Naive B cell (primary cell): ENCODE measurements at regions not wholly inside any gene's neighbourhood (a gene's known extent, or its start where the extent isn't known, plus 50 kb on each side); places are given as distances from the start of the nearest gene placed in this dataset.

Experiments used
- ATAC-seq, 2 donors: fragments of 150-1000 bp; cut with Tn5 transposase; 2 replicates each; pipeline ENCODE4 v1.10.0; 2021; ENCODE audit warnings: low read depth in 2 of 2, mild to moderate bottlenecking in 2 of 2, moderate library complexity in 2 of 2
- DNase-seq: peaks from one replicate; pipeline ENCODE4 v3.0.0; 2022
- H3K27ac Mint-ChIP-seq, 6 donors: one replicate each; pipeline ENCODE4 v1.8.0; 2020 to 2022; ENCODE audit warnings: mild to moderate bottlenecking in 6 of 6, mixed read lengths in 6 of 6, moderate library complexity in 5 of 6, inconsistent platforms in 2 of 6
- H3K27me3 Mint-ChIP-seq, 3 donors: one replicate each; pipeline ENCODE4 v1.8.0; 2021 to 2022; ENCODE audit warnings: mixed read lengths in 3 of 3, mild to moderate bottlenecking in 1 of 3
- H3K36me3 Mint-ChIP-seq, 2 donors: one replicate each; pipeline ENCODE4 v1.8.0; 2020 to 2022; ENCODE audit warnings: mixed read lengths in 2 of 2, inconsistent platforms in 1 of 2, mild to moderate bottlenecking in 1 of 2
- H3K4me1 Mint-ChIP-seq, 3 donors: one replicate each; pipeline ENCODE4 v1.8.0; 2020 to 2022; ENCODE audit warnings: mixed read lengths in 3 of 3, inconsistent platforms in 1 of 3, mild to moderate bottlenecking in 1 of 3, moderate library complexity in 1 of 3
- H3K4me3 Mint-ChIP-seq, 8 donors: one replicate each; pipeline ENCODE4 v1.8.0; 2020 to 2022; ENCODE audit warnings: mild to moderate bottlenecking in 8 of 8, mixed read lengths in 8 of 8, moderate library complexity in 8 of 8, inconsistent platforms in 2 of 8
- H3K9me3 Mint-ChIP-seq, 7 donors: one replicate each; pipeline ENCODE4 v1.8.0; 2020 to 2022; ENCODE audit warnings: mixed read lengths in 7 of 7, mild to moderate bottlenecking in 5 of 7, inconsistent platforms in 2 of 7, moderate library complexity in 1 of 7

GRCh38 chr10:105950410-105950809 lies 1214.1 kb downstream of the SORCS1 start:
- Mint-ChIP-seq H3K9me3 (no peaks in the 10 kb centered on the region), H3K27ac (no peak overlapping the region), H3K4me1 (no peaks in the 10 kb centered on the region), H3K36me3 (no peaks in the 10 kb centered on the region), H3K4me3 (no peak overlapping the region), H3K27me3 (no peaks in the 10 kb centered on the region)
- DNase-seq (no peak), ATAC-seq (no peak)

GRCh38 chr10:105949721-105950120 lies 1214.8 kb downstream of the SORCS1 start:
- H3K4me3 Mint-ChIP-seq: no peak overlapping the region
- H3K27ac Mint-ChIP-seq: no peak overlapping the region
- H3K27me3 Mint-ChIP-seq: no peaks in the 10 kb centered on the region
- DNase-seq (no peak), ATAC-seq (no peak)
- H3K4me1 Mint-ChIP-seq: no peaks in the 10 kb centered on the region
- no peaks in the 10 kb centered on the region for H3K9me3 Mint-ChIP-seq
- H3K36me3 Mint-ChIP-seq: no peaks in the 10 kb centered on the region

GRCh38 chr10:105925045-105925785 lies 1239.3 kb downstream of the SORCS1 start:
- Mint-ChIP-seq H3K9me3 (peaks cover 6 to 19% (median 8%) of the 10 kb centered on the region in 7 donors), H3K36me3 (no peaks in the 10 kb centered on the region), H3K27ac (no peak overlapping the region), H3K27me3 (no peaks in the 10 kb centered on the region), H3K4me1 (no peaks in the 10 kb centered on the region), H3K4me3 (no peak overlapping the region)
- no peak for ATAC-seq
- no peak for DNase-seq

GRCh38 chr10:105921348-105921747 lies 1243.2 kb downstream of the SORCS1 start:
- Mint-ChIP-seq H3K4me1 (no peaks in the 10 kb centered on the region), H3K27me3 (no peaks in the 10 kb centered on the region), H3K36me3 (no peaks in the 10 kb centered on the region), H3K4me3 (no peak overlapping the region), H3K27ac (no peak overlapping the region), H3K9me3 (peaks cover 4 to 15% (median 8%) of the 10 kb centered on the region in 7 donors)
- ATAC-seq (no peak), DNase-seq (no peak)

- DNase-seq (no peak), ATAC-seq (no peak)
- Mint-ChIP-seq H3K27me3 (no peaks in the 10 kb centered on the region), H3K9me3 (peaks cover 0 to 12% (median 7%) of the 10 kb centered on the region in 7 donors), H3K27ac (no peak overlapping the region), H3K36me3 (no peaks in the 10 kb centered on the region), H3K4me1 (no peaks in the 10 kb centered on the region), H3K4me3 (no peak overlapping the region)
Measured at GRCh38 chr10:105914432-105914831, 1250.1 kb downstream of the SORCS1 start.

- DNase-seq (no peak), ATAC-seq (no peak)
- Mint-ChIP-seq H3K27me3 (no peaks in the 10 kb centered on the region), H3K4me3 (no peak overlapping the region), H3K36me3 (no peaks in the 10 kb centered on the region), H3K9me3 (peaks cover 0 to 6% (median 2%) of the 10 kb centered on the region in 7 donors), H3K27ac (no peak overlapping the region), H3K4me1 (no peaks in the 10 kb centered on the region)
Measured at GRCh38 chr10:105908701-105909100, 1255.8 kb downstream of the SORCS1 start.

- Mint-ChIP-seq H3K27me3 (no peaks in the 10 kb centered on the region), H3K4me1 (no peaks in the 10 kb centered on the region), H3K9me3 (peaks cover 0 to 14% (median 6%) of the 10 kb centered on the region in 7 donors), H3K36me3 (no peaks in the 10 kb centered on the region), H3K27ac (no peak overlapping the region), H3K4me3 (no peak overlapping the region)
- DNase-seq: no peak
- no peak for ATAC-seq
Measured at GRCh38 chr10:105885495-105885894, 1244.4 kb downstream of the SORCS3 start.

GRCh38 chr10:105879401-105879800 lies 1238.3 kb downstream of the SORCS3 start:
- Mint-ChIP-seq H3K4me3 (no peak overlapping the region), H3K36me3 (no peaks in the 10 kb centered on the region), H3K4me1 (no peaks in the 10 kb centered on the region), H3K27me3 (no peaks in the 10 kb centered on the region), H3K27ac (no peak overlapping the region), H3K9me3 (peaks cover 0 to 5% (median 0%) of the 10 kb centered on the region in 7 donors)
- ATAC-seq (no peak), DNase-seq (no peak)

GRCh38 chr10:105875050-105875449 lies 1234.0 kb downstream of the SORCS3 start:
- peaks cover 0 to 29% (median 5%) of the 10 kb centered on the region in 7 donors for H3K9me3 Mint-ChIP-seq
- H3K4me3 Mint-ChIP-seq: no peak overlapping the region
- H3K27ac Mint-ChIP-seq: no peak overlapping the region
- no peaks in the 10 kb centered on the region for H3K36me3 Mint-ChIP-seq
- H3K4me1 Mint-ChIP-seq: no peaks in the 10 kb centered on the region
- H3K27me3 Mint-ChIP-seq: no peaks in the 10 kb centered on the region
- ATAC-seq (no peak), DNase-seq (no peak)

- Mint-ChIP-seq H3K4me1 (no peaks in the 10 kb centered on the region), H3K4me3 (no peak overlapping the region), H3K27ac (no peak overlapping the region), H3K36me3 (no peaks in the 10 kb centered on the region), H3K27me3 (no peaks in the 10 kb centered on the region), H3K9me3 (peaks cover 0 to 29% (median 5%) of the 10 kb centered on the region in 7 donors)
- DNase-seq (no peak), ATAC-seq (no peak)
Measured at GRCh38 chr10:105872665-105873064, 1231.6 kb downstream of the SORCS3 start.

GRCh38 chr10:105868935-105869334 lies 1227.8 kb downstream of the SORCS3 start:
- H3K27ac Mint-ChIP-seq: no peak overlapping the region
- H3K4me1 Mint-ChIP-seq: no peaks in the 10 kb centered on the region
- no peak overlapping the region for H3K4me3 Mint-ChIP-seq
- peaks cover 0 to 28% (median 3%) of the 10 kb centered on the region in 7 donors for H3K9me3 Mint-ChIP-seq
- ATAC-seq (no peak), DNase-seq (no peak)
- no peaks in the 10 kb centered on the region for H3K36me3 Mint-ChIP-seq
- H3K27me3 Mint-ChIP-seq: no peaks in the 10 kb centered on the region

GRCh38 chr10:105864854-105865253 lies 1223.8 kb downstream of the SORCS3 start:
- peaks cover 0 to 5% (median 0%) of the 10 kb centered on the region in 7 donors for H3K9me3 Mint-ChIP-seq
- DNase-seq: no peak
- no peak overlapping the region for H3K27ac Mint-ChIP-seq
- no peaks in the 10 kb centered on the region for H3K36me3 Mint-ChIP-seq
- H3K4me3 Mint-ChIP-seq: no peak overlapping the region
- no peak for ATAC-seq
- H3K4me1 Mint-ChIP-seq: no peaks in the 10 kb centered on the region
- no peaks in the 10 kb centered on the region for H3K27me3 Mint-ChIP-seq

GRCh38 chr10:105857268-105858264 lies 1216.5 kb downstream of the SORCS3 start:
- Mint-ChIP-seq H3K36me3 (no peaks in the 10 kb centered on the region), H3K27me3 (no peaks in the 10 kb centered on the region), H3K9me3 (peaks cover 0 to 4% (median 0%) of the 10 kb centered on the region in 7 donors), H3K27ac (no peak overlapping the region), H3K4me3 (no peak overlapping the region), H3K4me1 (no peaks in the 10 kb centered on the region)
- no peak for ATAC-seq
- DNase-seq: no peak

GRCh38 chr10:105855791-105856190 lies 1214.7 kb downstream of the SORCS3 start:
- no peaks in the 10 kb centered on the region for H3K36me3 Mint-ChIP-seq
- no peak overlapping the region for H3K4me3 Mint-ChIP-seq
- no peaks in the 10 kb centered on the region for H3K27me3 Mint-ChIP-seq
- no peak overlapping the region for H3K27ac Mint-ChIP-seq
- DNase-seq (no peak), ATAC-seq (no peak)
- H3K4me1 Mint-ChIP-seq: no peaks in the 10 kb centered on the region
- peaks cover 0 to 4% (median 0%) of the 10 kb centered on the region in 7 donors for H3K9me3 Mint-ChIP-seq
